MV-4-11 (cell line): ENCODE measurements at regions not wholly inside any gene's neighbourhood (a gene's known extent, or its start where the extent isn't known, plus 50 kb on each side); places are given as distances from the start of the nearest gene placed in this dataset.
"Not testable (repeated sequence)": the region's sequence is repeated elsewhere in the genome, so short reads cannot be mapped to it uniquely, and the experiment has no call there.

Experiments
- DNase-seq: peaks from one replicate; lab custom pipeline; 2025; lab: John Stamatoyannopoulos, UW

GRCh38 chr5:131005963-131006684 lies 158.9 kb downstream of the HINT1 start:
- DNase-seq, result no peak

GRCh38 chr5:131001507-131001906 lies 163.5 kb downstream of the HINT1 start:
- DNase-seq, result no peak

- no peak for DNase-seq
These were observed 164.8 kb downstream of the HINT1 start for GRCh38 chr5:131000289-131000688.

GRCh38 chr5:130996720-130997119 lies 168.3 kb downstream of the HINT1 start:
- DNase-seq, result not testable (repeated sequence)

GRCh38 chr5:130995851-130996250 lies 169.2 kb downstream of the HINT1 start:
- DNase-seq, result no peak

- no peak for DNase-seq
These were observed 169.9 kb downstream of the HINT1 start for GRCh38 chr5:130995254-130995515.

GRCh38 chr5:130994496-130995253 lies 170.4 kb downstream of the HINT1 start:
- DNase-seq, result no peak

GRCh38 chr5:130992621-130993020 lies 172.4 kb downstream of the HINT1 start:
- DNase-seq, result no peak

- DNase-seq, result no peak
These were observed 173.0 kb downstream of the HINT1 start for GRCh38 chr5:130992095-130992494.

GRCh38 chr5:130985776-130986175 lies 179.3 kb downstream of the HINT1 start:
- DNase-seq, result no peak

GRCh38 chr5:130981663-130982062 lies 183.4 kb downstream of the HINT1 start:
- no peak for DNase-seq

GRCh38 chr5:130978475-130978874 lies 186.6 kb downstream of the HINT1 start:
- no peak for DNase-seq

- no peak for DNase-seq
These were observed 188.6 kb downstream of the HINT1 start for GRCh38 chr5:130976493-130976892.

- no peak for DNase-seq
These were observed 189.2 kb downstream of the HINT1 start for GRCh38 chr5:130975847-130976246.

- no peak for DNase-seq
These were observed 189.8 kb downstream of the HINT1 start for GRCh38 chr5:130975299-130975698.

GRCh38 chr5:130974021-130974683 lies 190.9 kb downstream of the HINT1 start:
- DNase-seq, result peak; percentile 60

GRCh38 chr5:130966990-130967525 lies 198.0 kb downstream of the HINT1 start:
- DNase-seq, result peak; percentile 50

- DNase-seq, result no peak
These were observed 199.1 kb downstream of the HINT1 start for GRCh38 chr5:130965920-130966319.

- no peak for DNase-seq
These were observed 199.7 kb downstream of the HINT1 start for GRCh38 chr5:130965360-130965759.

- no peak for DNase-seq
These were observed 200.5 kb downstream of the HINT1 start for GRCh38 chr5:130964231-130965202.

- DNase-seq, result no peak
These were observed 201.3 kb downstream of the HINT1 start for GRCh38 chr5:130963798-130964197.

GRCh38 chr5:130957151-130957550 lies 207.9 kb downstream of the HINT1 start:
- DNase-seq, result no peak
